ENCODE measurements at regions not wholly inside any gene's neighbourhood (a gene's known extent, or its start where the extent isn't known, plus 50 kb on each side); places are given as distances from the start of the nearest gene placed in this dataset.

DNA sequence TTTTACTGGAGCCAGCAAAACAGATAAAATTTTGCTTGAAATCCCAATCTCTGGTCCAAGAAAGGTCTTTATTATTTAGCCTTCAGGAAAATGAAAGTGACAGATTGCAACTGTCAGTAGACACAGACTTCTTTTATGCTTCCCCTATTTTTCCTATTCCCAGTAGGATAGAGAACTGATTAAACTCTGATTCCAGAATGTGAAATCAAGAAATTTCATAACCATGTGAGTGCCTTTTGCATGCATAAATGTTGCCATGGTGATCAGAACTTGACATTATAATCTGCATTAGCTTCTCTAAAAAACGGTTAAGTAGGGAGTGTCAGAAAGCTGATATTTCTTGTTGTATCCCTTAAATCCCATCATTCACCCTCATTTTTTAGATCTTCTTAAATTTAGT is 255.2 kb upstream of the GABRA2 start (continued):
- TF ChIP-seq, protein P1, sequence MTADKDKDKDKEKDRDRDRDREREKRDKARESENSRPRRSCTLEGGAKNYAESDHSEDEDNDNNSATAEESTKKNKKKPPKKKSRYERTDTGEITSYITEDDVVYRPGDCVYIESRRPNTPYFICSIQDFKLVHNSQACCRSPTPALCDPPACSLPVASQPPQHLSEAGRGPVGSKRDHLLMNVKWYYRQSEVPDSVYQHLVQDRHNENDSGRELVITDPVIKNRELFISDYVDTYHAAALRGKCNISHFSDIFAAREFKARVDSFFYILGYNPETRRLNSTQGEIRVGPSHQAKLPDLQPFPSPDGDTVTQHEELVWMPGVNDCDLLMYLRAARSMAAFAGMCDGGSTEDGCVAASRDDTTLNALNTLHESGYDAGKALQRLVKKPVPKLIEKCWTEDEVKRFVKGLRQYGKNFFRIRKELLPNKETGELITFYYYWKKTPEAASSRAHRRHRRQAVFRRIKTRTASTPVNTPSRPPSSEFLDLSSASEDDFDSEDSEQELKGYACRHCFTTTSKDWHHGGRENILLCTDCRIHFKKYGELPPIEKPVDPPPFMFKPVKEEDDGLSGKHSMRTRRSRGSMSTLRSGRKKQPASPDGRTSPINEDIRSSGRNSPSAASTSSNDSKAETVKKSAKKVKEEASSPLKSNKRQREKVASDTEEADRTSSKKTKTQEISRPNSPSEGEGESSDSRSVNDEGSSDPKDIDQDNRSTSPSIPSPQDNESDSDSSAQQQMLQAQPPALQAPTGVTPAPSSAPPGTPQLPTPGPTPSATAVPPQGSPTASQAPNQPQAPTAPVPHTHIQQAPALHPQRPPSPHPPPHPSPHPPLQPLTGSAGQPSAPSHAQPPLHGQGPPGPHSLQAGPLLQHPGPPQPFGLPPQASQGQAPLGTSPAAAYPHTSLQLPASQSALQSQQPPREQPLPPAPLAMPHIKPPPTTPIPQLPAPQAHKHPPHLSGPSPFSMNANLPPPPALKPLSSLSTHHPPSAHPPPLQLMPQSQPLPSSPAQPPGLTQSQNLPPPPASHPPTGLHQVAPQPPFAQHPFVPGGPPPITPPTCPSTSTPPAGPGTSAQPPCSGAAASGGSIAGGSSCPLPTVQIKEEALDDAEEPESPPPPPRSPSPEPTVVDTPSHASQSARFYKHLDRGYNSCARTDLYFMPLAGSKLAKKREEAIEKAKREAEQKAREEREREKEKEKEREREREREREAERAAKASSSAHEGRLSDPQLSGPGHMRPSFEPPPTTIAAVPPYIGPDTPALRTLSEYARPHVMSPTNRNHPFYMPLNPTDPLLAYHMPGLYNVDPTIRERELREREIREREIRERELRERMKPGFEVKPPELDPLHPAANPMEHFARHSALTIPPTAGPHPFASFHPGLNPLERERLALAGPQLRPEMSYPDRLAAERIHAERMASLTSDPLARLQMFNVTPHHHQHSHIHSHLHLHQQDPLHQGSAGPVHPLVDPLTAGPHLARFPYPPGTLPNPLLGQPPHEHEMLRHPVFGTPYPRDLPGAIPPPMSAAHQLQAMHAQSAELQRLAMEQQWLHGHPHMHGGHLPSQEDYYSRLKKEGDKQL (CRISPR knock-in tag; IDR thresholded peaks at IDR 0.05; ENCODE audit: borderline replicate concordance): no peak
- no peak for TF ChIP-seq MNT (conservative IDR thresholded peaks at IDR 0.05)
- TF ChIP-seq, protein P2, sequence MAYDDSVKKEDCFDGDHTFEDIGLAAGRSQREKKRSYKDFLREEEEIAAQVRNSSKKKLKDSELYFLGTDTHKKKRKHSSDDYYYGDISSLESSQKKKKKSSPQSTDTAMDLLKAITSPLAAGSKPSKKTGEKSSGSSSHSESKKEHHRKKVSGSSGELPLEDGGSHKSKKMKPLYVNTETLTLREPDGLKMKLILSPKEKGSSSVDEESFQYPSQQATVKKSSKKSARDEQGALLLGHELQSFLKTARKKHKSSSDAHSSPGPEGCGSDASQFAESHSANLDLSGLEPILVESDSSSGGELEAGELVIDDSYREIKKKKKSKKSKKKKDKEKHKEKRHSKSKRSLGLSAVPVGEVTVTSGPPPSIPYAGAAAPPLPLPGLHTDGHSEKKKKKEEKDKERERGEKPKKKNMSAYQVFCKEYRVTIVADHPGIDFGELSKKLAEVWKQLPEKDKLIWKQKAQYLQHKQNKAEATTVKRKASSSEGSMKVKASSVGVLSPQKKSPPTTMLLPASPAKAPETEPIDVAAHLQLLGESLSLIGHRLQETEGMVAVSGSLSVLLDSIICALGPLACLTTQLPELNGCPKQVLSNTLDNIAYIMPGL (CRISPR knock-in tag; IDR thresholded peaks at IDR 0.05): no peak
- TF ChIP-seq SRSF3 (IDR thresholded peaks at IDR 0.05; ENCODE audit: insufficient read depth, low read length): no peak
- TF ChIP-seq RCOR1 (IDR thresholded peaks at IDR 0.05; ENCODE audit: borderline replicate concordance in 1 of 2, low read depth in 2 of 2, low read length in 2 of 2): no peak
- no peak for TF ChIP-seq PURB (CRISPR knock-in tag; IDR thresholded peaks at IDR 0.05; ENCODE audit: low read depth)
- no peak for TF ChIP-seq MAFK (IDR thresholded peaks at IDR 0.05; ENCODE audit: low read length)
